Gastrocnemius medialis (tissue), 4 donors: ENCODE measurements at regions not wholly inside any gene's neighbourhood (a gene's known extent, or its start where the extent isn't known, plus 50 kb on each side); places are given as distances from the start of the nearest gene placed in this dataset.

Experiments
- CTCF ChIP-seq, 5 experiments: fragments of 450-650 bp in 3 of 5; fragments of 200-600 bp in 2 of 5; sonication (generic) in 2 of 5; IDR thresholded peaks in 4 of 5; conservative IDR thresholded peaks in 1 of 5; 1 replicate in 4 of 5; 2 replicates in 1 of 5; pipeline ENCODE4 v1.5.1; 2016 to 2019; ENCODE audit warnings: antibody characterized with exemption in 5 of 5, mild to moderate bottlenecking in 3 of 5, moderate library complexity in 3 of 5
- POLR2A ChIP-seq, 2 donors: fragments of 450-650 bp; IDR thresholded peaks; one replicate each; pipeline ENCODE4 v1.6.1; 2017; ENCODE audit warnings: antibody characterized with exemption in 2 of 2, mild to moderate bottlenecking in 2 of 2, moderate library complexity in 2 of 2

GRCh38 chr4:159435561-159436023 is 332.7 kb downstream of the RAPGEF2 start:
- TF ChIP-seq POLR2A (IDR thresholded peaks at IDR 0.05) (no peak), CTCF (IDR thresholded peaks at IDR 0.05 in 4 of 5, conservative IDR thresholded peaks at IDR 0.05 in 1 of 5) (no peak)
